NCI-H524 (cell line): ENCODE measurements at regions not wholly inside any gene's neighbourhood (a gene's known extent, or its start where the extent isn't known, plus 50 kb on each side); places are given as distances from the start of the nearest gene placed in this dataset.
"Not testable (repeated sequence)": the region's sequence is repeated elsewhere in the genome, so short reads cannot be mapped to it uniquely, and the experiment has no call there.

Source experiments
- DNase-seq, 2 experiments: peaks; one replicate each; lab custom pipeline; 2025; lab: John Stamatoyannopoulos, UW

DNA sequence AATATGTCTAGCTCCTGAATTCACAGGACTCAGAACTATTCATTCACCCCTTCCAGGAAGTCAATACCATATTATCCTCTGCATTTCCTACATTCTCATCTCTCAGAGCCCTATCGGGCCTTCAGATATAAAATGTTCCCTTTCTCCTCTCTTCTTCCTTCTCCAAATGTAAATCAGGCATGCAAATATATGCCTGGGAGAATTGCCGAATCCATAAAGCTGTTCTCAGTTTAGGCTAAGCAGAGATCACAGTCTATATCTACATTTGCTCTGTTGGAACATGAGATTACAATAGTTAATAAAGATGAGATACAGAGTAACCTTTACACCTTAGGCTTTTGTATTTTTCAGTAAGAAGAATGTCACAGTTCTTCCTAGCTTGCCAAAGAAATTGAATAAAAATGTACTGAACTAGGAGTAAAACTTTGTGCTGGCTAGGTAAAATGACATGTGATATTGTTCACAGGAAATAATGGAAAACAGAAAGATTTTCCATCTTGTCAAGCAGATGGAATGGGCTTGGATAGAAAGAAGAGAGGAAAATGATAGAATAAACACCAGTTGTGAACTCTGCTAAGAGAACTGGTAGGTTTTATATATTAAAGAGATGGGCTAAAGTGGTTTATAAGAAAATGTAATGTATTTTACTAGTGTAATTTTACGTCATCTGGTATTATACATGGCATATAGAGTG lies 161.5 kb downstream of the NRIP1 start:
- no peak for DNase-seq

DNA sequence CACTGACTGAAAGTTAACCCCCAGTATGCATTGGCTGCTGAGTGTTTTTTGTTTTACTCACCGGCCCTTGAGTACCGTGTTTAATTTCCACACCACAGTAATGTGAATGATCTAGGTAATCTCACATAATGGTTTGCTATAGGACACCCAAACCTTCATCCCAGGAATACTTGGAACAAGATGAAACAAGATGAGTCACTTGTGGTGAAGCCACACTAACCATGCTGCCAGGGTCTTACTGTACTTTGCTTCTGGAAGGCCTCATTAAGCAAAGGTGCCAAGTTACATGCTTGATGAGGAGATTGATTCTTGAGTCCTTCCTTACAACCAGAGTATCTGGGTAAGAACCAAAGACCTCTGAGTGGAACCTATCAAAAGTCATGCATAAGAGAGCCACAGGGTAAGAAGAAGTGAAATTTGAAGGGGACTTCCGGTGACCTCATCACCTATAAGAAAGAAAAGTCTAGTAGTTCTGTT lies 163.3 kb downstream of the NRIP1 start:
- no peak for DNase-seq

DNA sequence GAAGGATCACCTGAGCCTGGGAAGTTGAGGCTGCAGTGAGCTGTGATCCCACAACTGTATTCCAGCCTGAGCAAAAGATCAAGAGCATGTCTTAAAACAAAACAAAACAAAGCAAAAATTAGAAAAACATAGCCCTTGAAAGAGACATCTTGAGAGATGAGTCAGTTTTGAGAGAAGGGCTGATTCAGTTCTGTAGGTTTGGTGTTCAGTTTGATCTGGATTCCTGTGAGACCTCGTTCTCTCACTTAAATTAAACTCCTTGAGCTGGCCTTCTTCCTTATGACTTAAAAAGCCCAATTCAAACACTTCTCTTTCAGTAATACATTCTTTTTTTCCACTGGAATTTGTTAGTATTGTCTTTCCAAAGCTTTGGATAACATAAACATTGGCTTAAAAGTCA lies 164.2 kb downstream of the NRIP1 start:
- DNase-seq: no peak

DNA sequence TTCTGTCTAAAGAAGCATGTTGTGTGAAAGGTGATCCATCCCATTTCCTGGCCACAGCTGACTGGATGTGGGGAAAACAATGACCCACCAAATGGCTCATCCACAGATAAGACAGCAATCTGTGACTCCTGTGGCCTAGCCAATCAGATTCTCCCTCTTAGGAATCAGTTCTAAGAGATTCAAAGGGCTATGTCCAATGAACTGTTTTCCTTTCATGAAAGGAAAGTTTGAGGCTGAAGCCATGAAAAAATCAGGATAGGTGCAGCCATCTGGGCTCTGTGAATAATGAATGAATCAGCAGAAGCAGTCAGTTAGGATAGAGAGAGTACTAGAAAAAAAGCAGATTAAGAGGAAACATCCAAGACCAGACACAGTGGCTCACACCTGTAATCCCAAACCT lies 164.7 kb downstream of the NRIP1 start:
- peak in 1 of 2 experiments; percentile 83 for DNase-seq

DNA sequence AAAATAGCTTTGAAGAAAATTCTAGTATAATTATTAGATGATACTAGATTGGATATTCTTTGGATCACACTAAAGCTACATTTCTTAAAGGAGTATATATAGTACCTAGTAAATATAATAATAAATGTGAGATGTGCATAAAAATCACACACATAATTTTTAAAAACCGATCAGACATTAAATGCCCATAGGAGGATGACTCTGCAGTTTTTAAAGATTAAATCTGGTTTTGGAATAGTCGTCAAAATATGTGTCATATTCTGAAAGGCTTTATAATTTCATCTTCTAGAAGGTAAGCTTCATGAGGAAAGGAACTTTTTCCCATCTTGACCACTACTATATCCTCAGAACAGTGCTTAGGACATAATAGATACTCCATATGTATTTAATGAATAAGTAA lies 169.0 kb downstream of the NRIP1 start:
- no peak for DNase-seq

DNA sequence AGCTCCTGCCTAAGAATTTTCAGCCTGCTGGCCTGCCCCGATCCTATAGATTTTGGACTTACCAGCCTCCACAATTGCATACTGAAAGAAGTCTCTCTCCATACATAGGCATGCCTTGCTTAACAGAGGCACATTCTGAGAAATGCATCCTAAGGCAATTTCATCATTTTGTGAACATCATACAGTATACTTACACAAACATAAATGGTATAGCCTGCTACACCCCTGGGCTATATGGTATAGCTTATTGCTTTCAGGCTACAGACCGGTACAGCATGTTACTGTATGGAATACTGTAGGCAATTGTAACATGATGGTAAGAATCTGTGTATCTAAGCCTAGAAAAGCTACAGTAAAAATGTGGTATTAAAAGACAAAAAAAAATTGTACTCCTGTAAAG lies 174.7 kb downstream of the NRIP1 start:
- DNase-seq: no peak

DNA sequence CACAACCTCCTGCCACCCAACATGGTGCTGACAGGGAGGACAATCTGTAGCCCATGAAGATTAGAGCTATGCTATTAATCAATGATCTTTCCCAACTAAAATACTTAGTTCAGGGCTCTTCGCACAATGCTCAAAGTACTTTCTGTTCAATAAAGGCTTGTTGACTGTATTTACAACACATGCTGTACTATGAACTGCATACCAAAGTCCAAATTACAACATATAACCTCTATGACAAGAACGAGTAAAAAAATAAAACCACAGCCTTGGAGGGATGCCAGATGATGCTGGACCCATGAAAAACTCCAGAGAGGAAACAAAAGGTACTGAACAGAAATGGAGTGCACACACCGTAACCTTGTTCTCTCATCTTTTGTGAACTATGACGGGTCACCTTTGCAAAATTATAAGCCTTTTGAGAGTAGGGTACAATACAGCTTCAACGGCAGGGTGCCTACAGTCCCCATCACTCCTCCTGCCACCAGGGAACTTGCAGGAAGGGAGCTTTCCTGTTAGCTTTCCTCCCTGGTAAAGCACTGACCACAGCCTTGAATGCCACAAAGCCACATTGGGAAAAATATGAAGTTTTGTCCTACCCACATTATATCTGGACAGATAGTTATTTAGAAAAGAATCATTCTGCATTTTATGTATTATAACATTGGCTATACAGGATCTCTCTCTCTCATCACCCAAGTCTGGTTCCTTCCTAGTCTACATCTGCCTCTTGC lies 175.6 kb downstream of the NRIP1 start:
- no peak for DNase-seq

DNA sequence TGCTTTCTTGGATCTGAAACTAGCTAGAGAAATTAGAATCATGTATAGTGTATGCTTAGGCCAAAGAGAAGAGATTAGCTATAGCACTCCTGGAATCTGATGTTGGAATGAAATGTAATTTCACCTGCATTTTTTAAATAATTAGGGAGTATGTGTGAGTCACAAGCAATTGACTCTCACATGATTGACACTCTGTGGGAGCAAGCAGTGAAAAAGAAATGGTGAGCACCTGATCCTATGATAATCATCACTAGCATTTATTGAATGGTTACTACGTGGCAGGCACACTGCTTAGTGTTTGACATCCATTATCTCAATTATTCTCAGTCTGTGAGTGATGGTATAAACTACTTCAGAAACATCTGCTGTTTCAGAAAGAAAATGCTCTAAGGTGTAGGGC lies 176.6 kb downstream of the NRIP1 start:
- DNase-seq: peak in 1 of 2 experiments; percentile 23

DNA sequence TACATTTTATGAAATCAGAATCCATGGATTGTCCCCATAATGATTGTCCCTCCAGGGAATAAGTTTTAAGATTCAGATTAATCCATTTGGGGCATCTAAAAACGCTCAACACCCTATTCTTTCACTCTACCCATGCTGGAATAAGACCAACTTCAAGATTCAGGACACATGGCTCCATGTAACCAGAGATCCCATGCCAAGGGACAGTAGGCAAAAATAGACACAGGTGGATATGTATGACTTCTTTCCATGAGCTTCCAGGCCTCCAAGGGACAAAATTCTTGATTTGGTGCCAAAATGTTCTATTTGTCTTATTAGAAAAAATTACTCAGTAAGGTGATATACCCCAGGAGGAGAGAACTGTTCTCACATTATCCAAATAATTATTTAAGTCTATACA lies 178.8 kb downstream of the NRIP1 start:
- DNase-seq: no peak

DNA sequence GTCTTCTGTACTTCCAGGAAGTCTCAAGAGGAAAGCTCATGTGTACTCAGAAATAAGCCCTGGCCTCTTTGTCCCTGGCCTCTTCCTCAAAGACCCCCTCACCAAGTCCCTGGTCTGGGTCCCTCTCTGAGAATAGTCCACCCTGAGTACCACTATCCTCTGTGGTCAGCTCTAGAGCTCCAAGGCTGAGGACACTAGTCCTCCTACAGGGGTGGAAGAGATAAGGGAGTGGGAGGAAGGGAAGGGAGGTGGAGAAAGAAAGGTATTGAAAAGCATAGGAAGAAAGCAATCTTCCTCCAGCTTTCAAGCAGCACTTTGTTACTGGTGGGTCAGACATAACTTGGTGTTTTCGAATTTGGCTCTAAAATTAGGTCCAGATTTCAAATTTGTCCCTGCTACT lies 181.4 kb downstream of the NRIP1 start:
- no peak for DNase-seq

DNA sequence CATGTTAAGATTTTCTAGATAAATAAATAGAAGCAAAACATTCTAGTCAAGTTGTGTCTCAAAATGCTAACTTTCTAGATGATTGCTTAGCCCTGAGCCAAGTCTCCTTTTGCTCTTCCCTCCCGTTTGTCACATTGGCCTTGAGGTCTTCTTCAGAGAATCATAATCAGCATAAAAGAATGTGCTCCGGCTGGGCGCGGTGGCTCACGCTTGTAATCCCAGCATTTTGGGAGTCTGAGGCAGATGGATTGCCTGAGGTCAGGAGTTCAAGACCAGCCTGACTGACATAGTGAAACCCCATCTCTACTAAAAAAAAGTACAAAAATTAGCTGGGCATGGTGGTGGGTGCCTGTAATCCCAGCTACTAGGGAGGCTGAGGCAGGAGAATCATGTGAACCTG lies 182.3 kb downstream of the NRIP1 start:
- DNase-seq: not testable (repeated sequence)

DNA sequence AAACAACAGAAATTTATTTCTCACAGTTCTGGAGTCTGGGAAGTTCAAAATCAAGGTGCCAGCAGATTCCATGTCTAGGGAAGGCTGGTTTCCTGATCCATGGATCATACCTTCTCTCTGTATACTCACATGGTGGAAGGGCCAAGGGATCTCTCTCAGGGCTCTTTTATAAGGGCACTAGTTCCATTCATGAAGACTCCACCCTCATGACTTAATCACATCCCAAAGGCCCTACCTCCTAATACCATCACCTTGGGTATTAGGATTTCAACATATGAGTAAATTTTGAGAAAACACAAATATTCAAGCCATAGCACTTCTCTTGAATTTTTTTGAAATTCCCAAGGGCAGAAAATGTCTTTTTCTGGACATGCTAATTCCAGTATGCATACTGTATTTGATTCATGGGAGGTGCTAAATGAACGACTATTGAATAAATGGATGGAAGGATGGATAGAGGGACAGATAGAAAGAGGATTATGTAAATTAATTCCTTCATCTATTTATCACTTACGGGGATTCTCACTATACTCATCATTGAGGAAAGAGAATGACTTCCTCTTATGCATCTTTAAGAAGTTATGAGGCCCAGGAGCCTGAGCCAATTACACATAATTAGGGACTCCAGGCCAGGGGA lies 182.8 kb downstream of the NRIP1 start:
- no peak for DNase-seq

DNA sequence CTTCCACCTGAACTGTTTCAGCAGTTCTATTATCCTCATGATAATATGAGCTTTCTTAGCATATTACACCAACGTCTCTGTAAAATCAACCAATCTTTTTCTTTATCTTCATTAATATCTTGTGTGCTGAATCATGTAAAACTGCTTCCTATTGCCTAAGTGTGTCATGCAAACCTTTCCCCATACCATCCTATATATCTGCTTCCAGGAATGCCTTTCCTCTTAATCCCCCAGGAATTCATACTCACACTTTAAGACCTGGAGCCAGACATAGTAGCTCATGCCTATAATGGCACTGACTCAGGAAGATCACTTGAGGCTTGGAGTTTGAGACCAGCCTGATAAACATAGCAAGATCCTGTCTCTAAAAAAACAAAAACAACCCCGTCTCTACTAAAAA lies 183.9 kb downstream of the NRIP1 start:
- DNase-seq: no peak

DNA sequence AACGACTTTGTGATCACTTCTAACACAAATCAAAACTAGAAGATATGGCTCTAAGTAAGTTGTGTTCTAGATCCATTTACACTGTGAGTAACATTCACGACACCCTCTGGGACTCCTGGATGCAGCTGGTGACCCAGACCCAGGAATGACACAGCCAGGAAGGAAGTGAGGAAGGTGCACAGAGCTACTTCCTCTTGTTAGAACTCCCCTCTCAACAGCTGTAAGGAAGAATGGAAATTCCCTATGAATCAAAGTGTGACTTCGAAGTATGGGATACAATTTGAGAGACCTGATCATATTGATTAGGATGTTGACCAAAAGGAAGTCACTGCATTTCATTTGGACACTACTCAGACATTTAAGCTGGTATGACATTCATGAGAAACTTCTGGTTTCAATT lies 185.3 kb downstream of the NRIP1 start:
- DNase-seq: no peak

DNA sequence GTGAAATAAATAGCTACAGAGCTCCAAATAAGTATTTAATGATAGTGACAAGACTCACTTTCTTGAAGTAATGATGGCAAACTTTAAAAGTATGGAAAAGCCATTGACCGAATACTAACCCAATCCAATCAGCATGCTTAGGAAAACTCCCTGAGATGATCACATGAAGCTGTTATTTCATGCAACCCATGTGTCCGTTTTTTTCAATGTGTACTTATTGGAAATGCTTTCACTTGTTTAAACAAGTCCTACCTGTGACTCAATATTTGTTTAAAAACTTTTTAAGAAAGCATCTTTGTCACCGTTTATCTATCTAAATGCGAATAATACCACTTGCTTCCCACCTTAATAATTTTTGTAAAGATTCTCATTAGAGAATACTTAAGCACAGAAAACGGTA lies 185.8 kb downstream of the NRIP1 start:
- no peak for DNase-seq

DNA sequence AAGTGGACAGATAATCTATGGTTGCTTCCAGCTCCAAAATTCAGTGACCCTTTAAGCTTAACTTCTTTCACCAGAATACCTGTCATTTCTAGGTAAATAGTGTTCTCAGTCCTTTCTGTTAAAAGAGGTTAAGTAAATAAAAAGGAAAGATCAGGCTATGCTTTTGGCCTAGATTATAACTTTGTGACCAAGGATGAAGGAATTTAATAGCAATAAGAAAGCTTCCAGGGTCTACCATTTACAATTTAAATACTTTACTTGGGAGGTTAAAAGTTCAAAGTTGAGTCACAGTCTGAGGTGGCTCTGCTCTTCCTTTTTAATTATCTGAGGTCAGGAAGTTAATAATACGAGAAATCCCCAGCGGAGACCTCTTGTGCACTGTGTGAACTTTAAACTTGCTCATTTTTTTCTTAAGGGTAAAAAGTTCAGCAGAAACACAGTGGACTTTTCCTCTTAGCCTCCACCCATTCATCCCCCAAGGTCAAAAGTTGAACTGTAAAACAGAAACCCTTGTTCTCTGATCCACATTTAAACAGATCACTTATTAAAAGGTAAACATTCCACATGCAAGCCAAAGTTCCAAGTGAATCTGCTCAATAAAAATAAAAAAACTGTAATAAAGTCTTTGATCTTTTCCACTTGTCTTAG lies 187.1 kb downstream of the NRIP1 start:
- no peak for DNase-seq

DNA sequence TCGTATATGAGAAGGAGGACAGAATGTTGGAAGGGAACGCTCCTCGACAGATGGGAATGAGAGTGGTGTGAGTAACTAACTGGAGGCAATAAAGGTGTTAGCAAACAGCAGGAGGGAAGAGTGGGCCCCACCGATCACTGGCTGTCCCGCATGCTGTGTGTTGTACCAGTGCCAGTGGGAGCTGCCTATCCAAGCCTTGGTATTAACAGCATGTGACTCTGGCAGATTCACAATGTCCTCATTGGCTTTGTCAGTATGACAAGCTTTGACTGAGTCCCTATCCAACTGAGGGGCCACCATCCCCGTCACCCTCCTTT lies 188.3 kb downstream of the NRIP1 start:
- peak in 1 of 2 experiments; percentile 33 for DNase-seq

DNA sequence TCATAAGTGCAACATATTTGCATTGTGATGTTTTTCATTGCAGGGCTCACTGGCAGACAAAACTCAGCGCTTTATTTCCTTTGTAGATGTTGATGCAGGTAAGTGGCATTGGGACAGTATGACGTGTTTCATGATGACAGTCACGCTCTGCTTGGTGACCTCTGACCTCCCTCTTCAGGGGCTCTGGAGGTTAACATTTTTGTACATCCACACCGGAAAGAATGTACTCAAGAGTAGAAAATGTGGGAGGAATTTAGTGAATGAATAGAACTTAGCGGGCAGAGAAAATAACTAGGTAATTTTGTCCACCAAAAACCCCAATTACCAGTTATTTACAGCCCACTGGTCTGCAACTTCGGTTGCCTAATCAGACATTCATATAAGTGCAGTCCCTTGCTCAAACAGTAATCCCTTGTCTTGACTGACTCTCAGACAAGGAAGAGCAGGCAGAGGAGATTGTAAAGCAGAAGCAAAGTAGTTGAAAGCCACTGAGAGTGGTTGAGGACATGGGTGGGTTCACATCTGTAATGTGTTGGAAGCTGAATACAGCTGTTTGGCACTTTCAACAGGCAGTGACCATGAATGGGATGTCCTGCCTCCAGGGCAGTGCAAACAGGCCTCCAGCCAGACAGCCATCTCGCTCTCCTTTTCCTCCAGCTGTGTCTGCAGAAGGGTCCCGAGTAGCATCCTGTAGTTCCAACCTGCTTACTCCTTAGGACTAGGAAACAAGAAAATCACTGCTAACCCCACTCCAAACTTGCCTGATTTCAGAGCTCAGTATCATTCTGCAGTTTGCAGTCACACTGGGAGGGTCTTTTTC lies 188.9 kb downstream of the NRIP1 start:
- DNase-seq: no peak

DNA sequence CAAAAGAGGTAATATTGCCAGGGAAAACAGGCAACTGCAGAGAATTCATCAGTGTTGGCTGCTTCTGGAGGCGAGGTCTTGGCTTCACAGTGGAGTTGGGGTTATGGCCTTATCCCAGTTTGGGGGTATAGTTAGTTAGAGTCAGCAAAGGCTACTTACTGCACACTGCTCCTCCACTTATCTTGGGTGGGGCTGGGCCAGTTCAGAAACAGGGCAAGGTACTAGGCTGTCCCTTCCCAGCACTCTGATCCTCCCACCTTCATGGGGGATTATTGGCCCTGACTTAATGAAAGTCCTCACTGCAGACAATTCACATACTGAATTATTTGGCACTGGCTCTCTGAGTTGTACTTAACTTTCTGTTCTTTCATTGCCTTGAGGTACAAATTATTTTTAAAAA lies 189.6 kb downstream of the NRIP1 start:
- DNase-seq: no peak

DNA sequence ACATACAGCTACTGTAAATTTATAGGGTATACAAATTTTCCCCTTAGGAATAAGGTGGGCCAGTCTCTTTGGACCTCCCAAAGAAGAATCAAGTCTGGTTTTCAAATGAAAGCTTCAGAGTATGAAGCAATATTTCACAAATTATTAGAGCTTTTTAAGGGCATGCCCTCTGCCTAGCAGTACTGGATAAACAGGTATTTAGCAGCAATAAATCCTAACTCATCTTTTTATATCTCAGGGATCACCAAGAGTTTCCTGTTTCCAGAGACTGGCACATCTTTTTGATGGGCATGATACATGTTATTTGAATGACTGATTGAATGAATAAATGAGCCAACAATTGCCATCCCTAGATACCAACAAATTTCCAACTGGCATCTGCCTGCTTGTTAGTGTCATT lies 190.4 kb downstream of the NRIP1 start:
- no peak for DNase-seq

DNA sequence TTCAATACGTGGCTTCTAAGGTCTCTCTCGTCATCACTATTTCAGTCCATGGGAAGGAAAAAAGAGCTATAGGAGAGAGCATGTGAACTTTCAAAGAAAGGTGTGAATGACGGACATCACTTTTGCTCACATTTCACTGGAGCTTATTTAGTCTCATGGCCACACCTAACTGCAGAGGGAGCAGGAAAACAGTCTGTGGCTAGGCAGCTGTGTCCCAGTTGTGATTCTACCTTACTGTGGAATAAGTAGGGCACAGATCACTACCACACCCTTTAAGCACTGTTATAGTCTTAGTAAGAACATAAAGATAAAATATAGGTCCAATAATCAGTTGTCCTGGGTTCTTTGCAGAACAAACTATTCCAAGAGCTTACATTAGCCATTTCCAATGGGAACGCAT lies 192.9 kb downstream of the NRIP1 start:
- DNase-seq: no peak

DNA sequence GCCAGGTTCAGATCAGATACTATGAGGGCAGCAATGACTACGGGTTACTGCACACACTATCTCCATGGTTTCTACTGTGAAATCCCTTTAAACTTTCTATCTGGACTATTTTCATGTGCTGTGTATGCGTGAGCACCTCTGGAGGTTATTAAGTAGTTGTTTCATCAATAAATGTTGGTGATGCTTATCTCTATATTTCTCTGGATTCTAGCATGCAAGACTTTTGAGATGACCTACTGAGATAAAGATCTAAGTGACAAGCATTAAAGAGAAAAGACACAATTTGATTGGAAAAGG lies 194.0 kb downstream of the NRIP1 start:
- DNase-seq: no peak
